Esophagus squamous epithelium (tissue), 4 donors: ENCODE measurements at regions not wholly inside any gene's neighbourhood (a gene's known extent, or its start where the extent isn't known, plus 50 kb on each side); places are given as distances from the start of the nearest gene placed in this dataset.

ENCODE experiments used
- CTCF ChIP-seq, 6 experiments: fragments of 450-650 bp in 4 of 6; fragments of 200-600 bp in 2 of 6; sonication (generic) in 2 of 6; IDR thresholded peaks; one replicate each; pipeline ENCODE4 v1.5.1; 2016 to 2019; ENCODE audit warnings: antibody characterized with exemption in 6 of 6, mild to moderate bottlenecking in 4 of 6, moderate library complexity in 4 of 6
- POLR2A ChIP-seq, 4 donors: fragments of 450-650 bp; IDR thresholded peaks; one replicate each; pipeline ENCODE4 v1.6.1; 2017; ENCODE audit warnings: antibody characterized with exemption in 4 of 4, mild to moderate bottlenecking in 4 of 4, moderate library complexity in 3 of 4

DNA sequence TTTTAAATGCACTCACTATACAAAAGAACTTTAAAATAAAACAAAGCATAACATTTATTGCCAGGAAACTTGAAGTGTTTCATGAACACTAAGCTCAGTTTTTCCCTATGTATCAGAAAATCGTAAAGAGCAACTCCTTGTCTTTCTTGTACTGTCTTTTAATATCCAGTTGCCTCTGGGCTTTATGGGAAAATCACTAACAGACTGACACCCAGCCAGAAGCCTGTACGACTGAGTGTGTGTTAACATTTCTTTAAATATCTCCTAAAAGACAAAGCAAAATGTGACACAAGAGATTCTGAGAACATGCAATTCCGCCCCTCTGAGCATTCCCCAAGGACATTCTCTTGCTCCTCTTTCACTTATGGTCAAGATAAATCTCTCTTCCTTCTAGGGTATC lies 347.5 kb upstream of the DPYD start:
- TF ChIP-seq POLR2A (IDR thresholded peaks at IDR 0.05) (no peak), CTCF (IDR thresholded peaks at IDR 0.05) (no peak)
